ENCODE measurements at regions not wholly inside any gene's neighbourhood (a gene's known extent, or its start where the extent isn't known, plus 50 kb on each side); places are given as distances from the start of the nearest gene placed in this dataset.

DNA sequence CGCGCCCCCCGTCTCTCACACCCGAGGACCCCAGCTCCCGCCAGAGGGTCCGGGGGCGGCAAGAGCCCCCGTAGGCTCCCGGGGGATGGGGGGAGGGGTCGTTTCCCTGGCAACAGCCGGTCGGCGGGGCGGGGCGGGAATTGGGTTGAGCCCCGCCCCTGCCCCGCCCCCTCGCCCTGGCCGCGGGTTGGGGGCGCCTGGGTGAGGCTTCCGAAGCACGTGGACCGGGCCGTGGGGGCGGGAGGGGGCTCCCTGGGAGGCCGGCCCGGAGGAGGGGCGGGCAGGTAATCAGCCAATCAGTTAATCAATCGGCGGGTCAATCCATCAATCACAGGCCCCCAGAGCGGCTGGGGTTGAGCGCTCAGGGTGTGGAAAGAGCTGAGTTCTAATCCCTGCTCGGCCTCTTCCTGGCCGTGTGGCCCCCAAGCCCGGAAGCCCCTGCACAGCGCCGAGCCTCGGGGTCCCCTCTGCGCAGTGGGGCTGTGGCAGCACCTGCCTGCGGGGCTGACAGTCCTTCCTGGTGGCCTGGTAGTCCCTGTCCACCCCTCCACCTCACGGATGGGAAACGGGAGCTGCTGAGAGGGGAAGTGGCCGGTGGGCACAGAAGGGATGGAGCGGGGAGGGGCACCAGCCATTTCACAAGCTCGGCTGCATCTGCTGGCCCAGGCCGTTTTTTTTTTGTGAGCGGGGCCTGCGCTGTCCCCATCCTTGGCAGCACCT is 174.2 kb upstream of the IER5L start:
- no peak for DNase-seq

DNA sequence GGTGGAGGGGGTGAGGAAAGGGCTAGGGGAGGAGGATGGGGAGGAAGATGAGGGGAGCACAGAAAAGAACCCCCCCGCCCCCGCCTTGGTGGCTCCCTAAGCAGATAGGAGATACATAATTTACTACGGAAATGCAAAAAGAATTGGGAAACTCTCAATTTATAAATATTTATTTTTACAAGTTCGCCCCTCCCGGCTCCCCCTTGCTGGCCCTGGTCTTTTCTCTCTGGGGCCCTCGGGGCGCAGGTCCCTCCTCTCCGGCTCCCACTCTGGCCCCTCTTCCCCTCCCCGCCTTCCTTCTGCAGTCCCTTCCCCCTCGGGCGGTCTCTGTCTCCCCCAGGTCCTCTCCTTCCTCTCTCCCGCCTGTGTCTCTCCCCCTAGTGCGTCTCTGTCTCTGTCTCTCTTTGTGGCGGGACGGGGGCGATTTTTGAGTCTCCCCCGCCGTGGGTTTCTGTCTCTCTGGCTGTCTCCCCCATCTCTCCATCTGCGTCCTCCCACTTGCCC is 173.6 kb upstream of the IER5L start:
- DNase-seq, result no peak

DNA sequence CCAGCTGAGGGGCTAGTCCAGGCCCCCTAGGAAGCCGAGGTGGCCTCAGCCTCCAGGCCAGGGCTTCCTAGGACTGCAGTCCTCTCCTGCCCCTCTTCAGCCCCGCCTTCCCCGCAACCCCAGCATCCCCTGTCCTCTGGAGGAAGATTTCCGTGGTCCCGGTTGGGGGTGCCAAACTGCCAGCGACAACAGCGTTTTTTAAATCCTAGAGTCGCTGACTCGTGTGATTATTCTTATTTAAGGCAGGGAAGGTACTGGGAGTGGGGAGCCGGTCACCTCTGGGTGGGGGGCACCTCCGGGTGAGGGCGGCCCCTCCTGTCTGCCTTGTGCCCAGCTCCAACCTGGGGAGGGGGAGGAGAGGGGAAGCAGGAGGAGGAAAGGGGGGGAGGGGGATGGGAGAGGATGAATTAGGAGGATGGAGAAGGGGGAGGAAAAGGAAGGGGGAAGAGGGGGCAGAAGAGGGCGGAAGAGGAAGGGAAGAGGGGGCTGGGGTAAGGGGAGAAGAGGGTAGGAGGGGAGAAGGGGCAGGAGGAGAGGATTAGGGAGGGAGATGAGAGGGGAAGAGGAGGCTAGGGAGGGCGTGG is 173.1 kb upstream of the IER5L start:
- no peak for DNase-seq

DNA sequence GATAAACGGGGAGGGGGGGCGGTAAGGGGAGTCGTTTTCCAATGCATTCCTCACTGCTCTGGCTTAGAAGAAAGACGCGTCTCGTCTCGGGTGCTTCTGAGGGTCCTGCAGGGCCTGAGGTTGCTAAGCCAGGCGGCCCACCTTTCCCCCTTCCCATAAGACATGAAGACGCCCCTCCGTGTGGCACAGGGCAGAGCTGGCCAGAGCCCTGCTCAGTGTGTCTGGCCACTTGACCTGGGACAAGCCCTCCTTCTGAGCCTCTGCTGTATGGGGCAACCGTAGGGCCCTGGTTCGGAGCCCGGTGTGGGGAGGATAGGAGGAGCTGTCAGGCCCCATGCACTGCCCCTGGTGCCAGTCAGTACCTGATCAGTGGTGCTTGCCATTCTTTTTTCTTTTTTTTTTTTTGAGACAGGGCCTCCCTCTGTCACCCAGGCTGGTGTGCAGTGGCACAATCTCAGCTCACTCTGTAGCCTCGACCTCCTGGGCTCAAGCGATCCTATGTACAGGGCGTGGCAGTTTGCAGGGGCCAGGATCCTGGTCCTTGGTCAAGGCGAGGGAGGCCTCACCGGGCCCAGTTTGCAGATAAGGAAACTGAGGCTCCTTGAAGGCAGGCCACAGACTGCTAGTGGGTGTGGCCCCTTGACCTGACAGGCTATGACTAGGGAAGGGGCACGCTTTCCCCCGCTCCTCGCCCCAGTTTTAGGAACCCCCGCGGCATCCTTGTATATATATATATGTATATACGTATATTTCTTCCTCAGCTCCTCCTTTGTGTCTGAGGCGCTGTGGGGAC is 172.3 kb upstream of the IER5L start:
- no peak for DNase-seq

DNA sequence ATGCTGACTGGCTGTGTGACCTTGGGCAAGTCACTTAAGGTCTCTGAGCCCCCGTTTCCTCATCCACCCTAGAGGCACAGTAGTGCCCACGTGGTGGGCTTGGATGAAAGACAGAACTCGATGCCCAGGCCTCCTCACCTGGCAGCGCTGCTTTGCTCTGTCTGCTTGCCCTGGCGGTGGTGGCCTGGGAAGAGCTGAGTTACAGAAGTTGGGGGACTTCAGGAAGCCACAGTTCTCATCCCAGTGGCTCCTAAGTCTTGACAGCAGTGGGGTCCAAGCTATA is 171.5 kb upstream of the IER5L start:
- DNase-seq, result no peak

DNA sequence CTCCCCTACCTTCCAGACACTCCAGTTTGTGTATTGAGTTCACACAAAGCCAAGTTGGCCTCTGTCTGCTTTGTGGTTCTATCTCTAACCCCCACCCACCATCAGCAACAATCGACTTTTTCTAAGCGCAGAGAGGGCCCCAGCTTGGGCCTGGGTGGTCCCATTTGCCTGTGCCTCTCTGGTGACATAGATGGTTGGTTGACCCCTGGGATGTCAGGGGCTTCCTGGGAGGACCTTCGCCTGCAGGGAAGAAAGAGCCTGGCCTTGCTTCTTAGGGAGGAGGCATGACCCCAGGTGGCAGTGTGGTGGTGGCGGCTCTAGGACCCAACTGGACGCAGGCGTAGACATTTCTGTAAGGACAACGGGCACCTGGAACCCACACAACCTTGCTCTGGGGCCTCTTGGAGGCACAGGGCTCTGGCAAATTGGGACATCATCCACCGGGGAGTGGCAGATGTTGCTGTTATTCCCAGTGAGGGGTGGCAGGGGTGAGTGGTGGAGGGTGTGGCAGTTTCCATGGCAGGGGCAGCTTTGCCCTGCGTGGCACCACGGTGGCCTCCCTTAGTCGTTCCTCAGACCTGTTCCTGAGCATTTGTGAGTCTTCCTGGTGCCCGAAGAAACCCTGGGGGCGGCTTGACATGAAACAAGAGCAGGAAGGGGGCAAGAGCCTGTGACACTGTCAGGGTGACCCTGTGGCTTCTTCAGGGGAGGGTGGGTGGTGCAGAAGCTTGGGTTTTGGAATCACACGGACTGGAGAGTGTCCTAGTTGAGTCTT is 171.0 kb upstream of the IER5L start:
- DNase-seq, result no peak

DNA sequence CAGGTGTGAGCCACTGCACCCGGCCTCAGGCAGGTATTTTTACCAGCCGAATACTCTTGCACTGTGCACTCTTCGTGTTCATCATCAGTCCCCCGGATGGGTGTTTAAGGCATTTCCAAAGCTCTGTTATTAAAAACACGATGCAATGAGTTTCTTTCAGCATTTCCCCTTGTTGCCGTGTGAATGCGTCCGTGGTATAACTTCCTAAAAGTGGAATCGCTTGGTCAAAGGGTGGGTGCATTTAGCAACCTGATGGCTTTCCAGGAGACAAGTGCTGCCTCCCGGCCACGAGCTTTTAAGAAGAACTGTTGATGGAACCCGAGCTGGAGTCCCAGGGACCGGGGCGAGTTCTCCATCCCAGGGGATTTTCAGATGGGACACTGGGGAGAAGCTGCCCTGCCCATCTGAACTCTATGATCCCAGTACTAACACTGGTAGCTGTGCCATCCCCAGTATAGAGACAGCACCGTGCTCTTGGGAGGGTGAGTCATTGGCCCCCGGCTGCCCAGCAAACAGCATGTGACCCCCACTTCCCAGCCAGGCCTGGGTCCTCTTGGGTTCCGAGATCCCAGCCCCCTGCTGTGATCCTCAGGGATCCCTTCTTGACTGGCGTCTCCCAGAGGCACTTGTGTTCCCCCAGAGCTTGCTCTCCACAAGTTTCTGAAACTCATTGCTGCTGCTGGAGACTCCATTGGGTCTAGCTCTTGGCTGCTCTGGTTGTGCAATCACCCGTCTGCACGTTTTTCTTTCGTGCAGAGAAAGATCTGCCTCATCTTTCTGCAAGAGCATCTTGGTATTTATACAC is 169.5 kb upstream of the IER5L start:
- no peak for DNase-seq

DNA sequence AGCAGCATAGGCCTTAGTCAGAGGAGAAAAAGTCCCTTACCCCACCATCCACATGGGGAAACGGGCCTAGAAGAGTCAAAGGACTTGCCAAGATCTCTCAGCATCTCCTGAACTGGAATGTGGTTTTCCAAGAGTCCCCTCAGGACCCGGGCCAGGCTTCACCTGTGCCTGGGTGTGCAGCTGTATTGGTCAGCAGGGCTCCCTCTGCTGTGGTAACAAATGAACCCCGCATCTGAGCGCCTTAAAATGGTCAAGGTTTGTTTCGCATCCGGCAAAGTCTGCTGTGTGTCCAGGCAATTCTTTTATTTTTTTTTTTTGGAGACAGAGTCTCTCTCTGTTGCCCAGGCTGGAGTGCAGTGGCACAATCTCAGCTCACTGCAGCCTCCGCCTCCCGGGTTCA is 168.0 kb upstream of the IER5L start:
- no peak for DNase-seq

DNA sequence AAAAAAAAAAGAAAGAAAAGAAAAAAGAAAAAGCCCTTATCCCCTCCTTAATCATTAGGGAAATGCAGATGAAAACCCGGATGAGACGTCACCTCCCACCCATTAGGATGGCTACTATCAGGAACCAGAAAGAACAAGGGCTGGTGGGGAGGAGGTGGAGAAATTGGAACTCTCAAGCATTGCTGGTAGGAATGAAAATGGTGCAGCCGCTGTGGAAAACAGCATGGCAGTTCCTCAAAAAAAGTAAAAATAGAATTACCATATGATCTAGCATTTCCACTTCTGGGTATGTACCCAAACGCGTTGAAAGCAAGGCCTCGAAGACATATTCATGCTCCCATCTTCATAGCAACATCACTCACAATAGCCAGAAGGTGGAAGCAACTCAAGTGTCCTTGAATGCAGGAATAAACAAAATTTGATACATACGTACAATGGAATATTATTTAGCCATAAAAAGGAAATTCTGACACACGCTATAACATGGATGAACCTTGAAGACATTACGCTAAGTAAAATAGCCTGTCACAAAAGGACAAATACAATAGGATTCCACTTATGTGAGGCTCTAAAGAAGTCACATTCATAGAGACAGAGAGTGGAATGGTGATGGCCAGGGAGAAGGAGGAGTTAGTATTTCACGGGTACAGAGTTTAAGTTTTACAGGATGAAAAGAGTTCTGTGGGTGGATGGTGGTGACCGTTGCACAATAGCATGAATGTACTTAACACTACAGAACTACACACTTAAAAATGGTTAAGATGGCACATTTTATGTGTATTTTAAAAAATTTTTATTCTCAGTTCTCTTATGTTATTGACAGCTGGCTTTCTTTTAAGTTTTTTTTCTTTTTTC is 166.8 kb upstream of the IER5L start:
- DNase-seq, result no peak

DNA sequence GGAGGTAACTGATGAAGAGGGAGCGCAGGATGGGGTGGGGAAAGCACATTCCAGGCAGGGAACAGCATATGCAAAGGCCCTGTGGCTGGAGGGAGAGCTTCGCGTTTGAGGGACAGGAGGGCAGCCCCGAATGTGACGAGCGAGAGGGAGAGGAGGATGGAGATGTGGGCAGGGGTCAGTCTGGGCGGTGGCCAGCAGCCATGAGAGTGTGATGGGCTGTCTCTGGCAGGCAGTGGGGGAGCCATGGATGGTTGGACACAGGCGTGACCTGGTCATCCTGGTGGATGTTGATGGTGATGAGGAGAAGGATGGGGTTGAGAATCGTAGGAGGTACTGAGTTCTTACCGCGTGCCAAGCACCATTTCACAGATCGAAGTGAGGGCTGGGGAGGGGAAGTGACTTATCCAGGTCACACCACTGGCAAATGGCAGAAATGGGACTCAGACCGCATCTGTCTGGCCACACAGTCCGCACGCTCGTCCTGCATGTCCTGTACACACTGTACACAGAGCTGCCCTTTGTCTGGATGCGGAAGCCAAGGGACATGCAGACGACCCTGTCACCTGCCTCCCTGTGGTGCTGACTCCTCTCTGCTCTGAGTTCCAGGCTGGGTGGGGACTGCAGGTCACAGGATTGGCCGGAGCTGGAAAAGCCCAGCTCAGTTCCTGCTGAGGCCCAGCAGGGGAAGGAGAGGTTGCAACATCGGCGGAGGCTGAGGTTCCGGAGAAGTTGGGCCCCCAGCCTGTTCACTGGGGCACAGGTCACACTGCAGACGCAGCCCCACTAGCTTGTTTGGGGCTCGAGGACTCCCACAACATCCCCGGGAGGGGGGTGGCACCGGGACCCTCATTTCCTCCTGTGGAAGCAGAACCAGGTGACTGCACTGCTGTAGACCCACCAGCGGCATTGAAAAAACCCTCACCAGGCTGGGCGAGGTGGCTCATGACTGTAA is 165.6 kb upstream of the IER5L start:
- no peak for DNase-seq

DNA sequence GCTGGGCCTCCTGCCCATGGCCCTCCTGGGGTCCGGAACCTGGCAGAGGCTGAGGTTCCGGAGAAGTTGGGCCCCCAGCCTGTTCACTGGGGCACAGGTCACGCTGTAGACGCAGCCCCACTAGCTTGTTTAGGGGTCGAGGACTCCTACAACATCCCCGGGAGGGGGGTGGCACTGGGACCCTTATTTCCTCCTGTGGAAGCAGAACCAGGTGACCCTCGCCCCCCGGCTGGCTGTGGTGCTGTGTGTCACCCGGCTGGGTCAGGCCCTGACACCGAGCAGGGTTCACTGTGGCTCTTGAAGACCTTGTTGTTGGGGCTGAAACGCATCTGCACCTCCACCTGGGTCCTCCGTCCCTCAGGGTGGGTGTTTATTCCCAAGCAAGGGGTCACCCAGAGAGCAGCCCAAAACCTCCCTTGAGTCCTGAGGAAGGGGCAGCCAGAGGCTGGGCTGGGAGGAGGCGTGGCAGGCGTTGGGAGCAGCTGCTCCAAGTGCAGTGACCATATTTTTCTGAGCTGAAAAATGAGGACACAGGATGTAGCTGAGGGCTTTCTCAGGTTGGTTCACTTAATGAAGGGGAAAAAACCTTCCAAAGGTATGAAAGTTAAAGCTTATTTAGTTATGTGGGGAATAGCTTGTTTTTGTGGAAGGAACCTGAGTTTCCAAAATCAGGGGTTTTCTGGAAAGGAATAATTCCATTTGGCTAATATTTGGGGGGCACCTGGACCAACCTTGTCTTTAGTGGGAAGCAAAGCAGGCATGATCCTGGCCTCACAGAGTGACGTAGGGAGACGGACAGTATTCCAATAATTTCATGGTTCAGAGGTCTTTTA is 164.7 kb upstream of the IER5L start:
- no peak for DNase-seq

DNA sequence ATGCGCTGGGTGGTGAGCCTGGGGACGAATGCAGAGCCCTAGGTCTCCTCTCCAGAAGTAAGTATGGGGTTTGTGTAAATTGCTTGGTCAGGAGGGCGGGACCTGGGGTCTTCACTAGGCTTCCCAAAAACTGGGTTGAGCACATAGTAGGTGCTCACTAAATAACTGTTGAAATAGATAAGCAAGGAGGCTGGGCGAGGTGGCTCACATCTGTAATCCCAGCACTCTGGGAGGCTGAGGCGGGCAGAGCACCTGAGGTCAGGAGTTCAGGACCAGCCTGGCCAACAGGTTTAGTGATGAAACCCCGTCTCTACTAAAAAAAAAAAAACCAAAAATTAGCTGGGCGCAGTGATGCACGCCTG is 163.9 kb upstream of the IER5L start:
- DNase-seq, result no peak

DNA sequence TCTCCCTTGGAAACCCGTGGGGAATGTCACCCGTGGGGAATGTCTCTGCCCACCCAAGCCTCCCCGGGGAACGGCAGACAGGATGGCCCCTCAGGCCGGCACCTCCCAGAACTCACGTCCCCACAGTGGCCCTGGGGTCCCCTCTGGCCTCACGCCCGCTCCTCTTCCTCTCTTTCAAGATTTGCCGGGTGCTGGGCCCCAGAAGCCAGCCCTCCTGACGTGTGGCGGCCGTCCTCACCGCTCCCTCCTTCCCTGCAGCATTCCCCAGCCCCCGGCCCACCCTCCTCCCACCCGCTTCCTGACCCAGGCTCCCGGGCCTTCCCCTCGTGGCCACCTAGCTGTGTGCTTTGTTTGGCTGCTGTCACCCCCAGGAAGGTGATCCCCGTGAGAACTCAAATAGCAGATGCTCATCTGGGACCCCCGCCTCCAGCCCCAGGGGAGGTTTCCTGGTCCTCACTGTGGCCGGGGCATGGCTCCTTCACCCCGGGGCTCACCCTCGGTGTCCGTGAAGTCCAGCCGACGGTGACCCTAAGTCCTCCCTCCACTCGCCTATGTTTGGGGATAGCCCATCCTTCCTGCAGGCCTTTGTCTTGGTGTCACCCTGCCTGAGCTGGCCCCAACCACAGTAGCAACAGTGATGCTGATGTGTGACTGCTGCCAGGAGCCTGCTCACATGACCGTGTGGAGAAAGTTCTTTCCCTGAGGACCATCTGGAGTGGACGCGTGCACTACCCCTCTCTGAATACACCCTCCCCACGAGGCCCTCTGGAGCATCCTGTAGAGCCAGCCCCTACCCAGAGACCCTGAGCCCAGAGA is 163.3 kb upstream of the IER5L start:
- DNase-seq, result no peak

DNA sequence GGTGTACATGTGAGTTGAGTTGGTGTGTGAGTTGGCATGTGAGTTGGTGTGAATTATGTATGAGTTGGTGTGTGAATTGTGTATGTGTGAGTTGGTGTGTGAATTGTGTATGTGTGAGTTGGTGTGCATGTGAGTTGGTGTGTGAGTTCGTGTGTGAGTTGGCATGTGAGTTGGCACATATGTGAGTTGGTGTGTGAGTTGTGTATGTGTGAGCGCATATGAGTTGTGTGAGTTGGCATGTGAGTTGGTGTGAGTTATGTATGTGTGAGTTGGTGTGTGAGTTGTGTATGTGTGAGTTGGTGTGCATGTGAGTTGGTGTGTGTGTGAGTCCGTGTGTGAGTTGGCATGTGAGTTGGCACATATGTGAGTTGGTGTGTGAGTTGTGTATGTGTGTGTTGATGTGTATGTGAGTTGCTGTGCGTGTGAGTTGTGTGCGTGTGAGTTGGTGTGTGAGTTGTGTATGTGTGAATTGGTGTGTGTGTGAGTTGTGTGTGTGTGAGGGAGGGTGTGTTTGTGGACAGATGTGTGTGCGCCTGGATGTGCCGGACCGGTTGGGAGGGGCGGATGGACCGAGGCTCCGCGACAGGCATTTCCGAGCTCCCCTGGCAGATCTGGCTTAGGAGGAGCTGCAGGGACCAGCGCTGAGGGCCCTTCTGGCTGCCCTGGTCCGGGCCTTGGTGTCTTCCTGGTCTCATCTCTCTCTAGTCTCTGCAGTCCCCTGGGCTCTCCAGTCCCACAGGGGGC is 162.5 kb upstream of the IER5L start:
- no peak for DNase-seq

DNA sequence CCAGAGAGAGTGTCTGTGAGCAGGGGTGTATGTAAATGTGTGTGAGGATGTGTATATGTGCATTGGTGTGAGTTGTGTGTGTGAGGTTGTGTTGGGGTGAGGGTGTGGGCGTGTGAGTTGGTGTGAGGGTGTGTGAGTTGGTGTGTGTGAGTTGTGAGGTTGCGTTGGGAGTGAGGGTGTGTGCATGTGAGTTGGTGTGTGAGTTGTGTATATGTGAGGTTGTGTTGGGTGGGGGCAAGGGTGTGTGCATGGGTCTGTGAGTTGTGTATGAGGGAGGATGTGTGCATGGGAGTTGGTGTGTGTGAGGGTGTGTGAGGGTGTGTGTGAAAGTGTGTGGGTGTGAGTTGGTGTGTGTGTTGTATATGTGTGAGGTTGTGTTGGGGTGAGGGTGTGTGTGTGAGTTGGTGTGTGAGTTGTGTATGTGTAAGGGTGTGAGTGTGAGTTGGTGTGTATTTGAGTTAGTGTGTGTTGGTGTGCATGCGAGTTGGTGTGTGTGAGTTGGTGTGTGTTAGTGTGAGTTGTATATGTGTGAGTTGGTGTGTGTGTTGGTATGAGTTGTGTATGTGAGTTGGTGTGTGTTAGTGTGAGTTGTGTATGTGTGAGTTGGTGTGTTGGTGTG is 161.6 kb upstream of the IER5L start:
- no peak for DNase-seq

DNA sequence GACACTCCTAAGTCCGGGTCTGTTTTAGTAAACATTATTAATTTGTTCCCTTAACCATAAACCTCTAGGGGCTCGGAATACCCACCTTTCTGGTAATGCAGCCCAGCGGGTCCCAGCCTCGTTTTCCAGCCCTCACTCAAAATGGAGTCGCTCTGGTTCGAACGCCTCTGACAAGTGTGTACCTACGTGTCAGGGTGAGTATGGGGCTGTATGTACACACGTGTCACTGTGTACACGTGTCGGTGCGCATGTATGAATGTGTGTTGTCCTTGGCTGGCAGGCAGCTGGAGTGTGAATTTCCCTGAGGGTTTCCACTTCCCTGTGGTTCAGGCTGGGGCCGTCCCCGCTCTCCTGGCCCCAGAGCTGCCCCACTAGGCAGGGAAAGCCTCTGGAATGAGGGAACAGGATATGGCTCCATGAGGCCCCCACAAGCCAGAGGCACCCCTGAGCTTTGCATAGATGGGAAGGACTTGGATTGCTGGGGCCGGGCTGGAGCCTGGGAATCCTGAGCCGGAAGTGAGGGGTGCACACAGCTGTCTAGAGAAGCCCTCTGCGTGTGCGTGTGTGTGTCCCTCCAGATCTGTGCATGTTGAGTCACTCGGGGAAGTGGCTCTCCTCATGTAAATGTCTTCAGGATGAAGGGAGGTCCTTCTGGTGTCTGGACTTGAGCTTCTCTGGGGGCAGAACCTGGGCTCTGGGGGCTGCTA is 160.8 kb upstream of the IER5L start:
- DNase-seq, result no peak

Data from GDM1 (cell line).